Ovary (tissue), 7 donors: ENCODE measurements at regions not wholly inside any gene's neighbourhood (a gene's known extent, or its start where the extent isn't known, plus 50 kb on each side); places are given as distances from the start of the nearest gene placed in this dataset.

Source experiments
- DNase-seq, 5 donors: peaks; one replicate each; pipeline ENCODE4 v3.0.0-alpha.2; 2019 to 2020
- H3K27ac ChIP-seq, 2 donors: fragments of 200-600 bp; one replicate each; pipeline versions ENCODE4 v1.5.1 to v1.8.0; 2019 to 2022
- H3K27me3 ChIP-seq: fragments of 200-600 bp; one replicate; pipeline ENCODE4 v1.8.0; 2022
- H3K36me3 ChIP-seq: fragments of 200-600 bp; sonication (generic); one replicate; pipeline ENCODE4 v1.5.1; 2019
- H3K4me1 ChIP-seq: one replicate; pipeline ENCODE4 v1.8.1; 2013; ENCODE audit warnings: mild to moderate bottlenecking, moderate library complexity; ENCODE audit not compliant: insufficient read depth
- H3K4me3 ChIP-seq: fragments of 200-600 bp; sonication (generic); one replicate; pipeline ENCODE4 v1.5.1; 2017
- H3K9me3 ChIP-seq, 2 donors: fragments of 200-600 bp in 1 of 2; sonication (generic) in 1 of 2; one replicate each; pipeline versions ENCODE4 v1.5.1 to v1.8.1; 2013 to 2019; ENCODE audit warnings: mild to moderate bottlenecking in 1 of 2, moderate library complexity in 1 of 2
- CTCF ChIP-seq, 3 donors: fragments of 450-650 bp in 2 of 3; fragments of 200-600 bp in 1 of 3; IDR thresholded peaks; one replicate each; pipeline versions ENCODE4 v1.5.1 to v1.8.0; 2016 to 2022; ENCODE audit warnings: antibody characterized with exemption in 3 of 3, mild to moderate bottlenecking in 1 of 3
- EP300 ChIP-seq: sonication (generic); formaldehyde crosslinking; IDR thresholded peaks from one replicate; pipeline ENCODE4 v1.6.1; 2017; ENCODE audit warnings: antibody characterized with exemption
- POLR2A ChIP-seq: fragments of 450-650 bp; IDR thresholded peaks from one replicate; pipeline ENCODE4 v1.6.1; 2017; ENCODE audit warnings: antibody characterized with exemption, mild to moderate bottlenecking, moderate library complexity
- WGBS, 3 donors: extraction: QIAGEN DNeasy Blood & Tissue Kit in 1 of 3; methylation state at CpG; one replicate each; pipeline versions ENCODE4 v1.1.5 to v1.1.7; 2013 to 2017; 5-methylcytosine and 5-hydroxymethylcytosine counted together
- intact Hi-C, 4 donors: fragments of 100-400 bp; cut with DNase I; formaldehyde crosslinking; loops; one replicate each; pipeline versions ENCODE4 v1.11.0 to v1.15.1; 2022 to 2023
- donor health status: DM: no; HTN: no; CAD: no; lungs with moderate emphysema.
- donor health status: DM: no; HTN: no; CAD: no.
- donor health status: Bipolar disorder and iron deficiency.
- donor health status: DM: no; HTN: no; CAD: no.
- donor health status: DM: yes; HTN: yes; CAD: no.

GRCh38 chr5:98205691-98206461, 567.6 kb upstream of the RGMB start:
- Histone ChIP-seq H3K27me3 (no peaks in the 10 kb centered on the region), H3K36me3 (no peaks in the 10 kb centered on the region), H3K9me3 (no peaks in the 10 kb centered on the region), H3K4me1 (no peaks in the 10 kb centered on the region), H3K27ac (no peak overlapping the region), H3K4me3 (no peak overlapping the region)
- intact Hi-C loops, result no loop called here
- WGBS, 3 donors, result 44 to 57% (median 54%) methylated on average over 2 of the region's 2 CpGs
- no peak for TF ChIP-seq CTCF (IDR thresholded peaks at IDR 0.05)
- TF ChIP-seq POLR2A, result no peak
- TF ChIP-seq EP300, result no peak
- no peak for DNase-seq

- no peak overlapping the region for H3K4me3 ChIP-seq
- H3K4me1 ChIP-seq, result no peaks in the 10 kb centered on the region
- H3K27me3 ChIP-seq, result no peaks in the 10 kb centered on the region
- 36 to 42% (median 41%) methylated on average over 2 of the region's 2 CpGs for WGBS, 3 donors
- intact Hi-C loops, result no loop called here
- no peaks in the 10 kb centered on the region for H3K9me3 ChIP-seq
- TF ChIP-seq EP300, result no peak
- TF ChIP-seq CTCF (IDR thresholded peaks at IDR 0.05), result no peak
- no peak for TF ChIP-seq POLR2A
- no peak overlapping the region for H3K27ac ChIP-seq
- DNase-seq, result no peak
- no peaks in the 10 kb centered on the region for H3K36me3 ChIP-seq
These were observed 566.9 kb upstream of the RGMB start for GRCh38 chr5:98206566-98206965.

- Histone ChIP-seq H3K27ac (no peak overlapping the region), H3K4me1 (no peaks in the 10 kb centered on the region), H3K4me3 (no peak overlapping the region), H3K36me3 (no peaks in the 10 kb centered on the region), H3K9me3 (no peaks in the 10 kb centered on the region), H3K27me3 (no peaks in the 10 kb centered on the region)
- intact Hi-C loops, result no loop called here
- no peak for TF ChIP-seq CTCF (IDR thresholded peaks at IDR 0.05)
- no peak for TF ChIP-seq EP300
- TF ChIP-seq POLR2A, result no peak
- DNase-seq, result no peak
These were observed 564.0 kb upstream of the RGMB start for GRCh38 chr5:98209418-98209817.

GRCh38 chr5:98214240-98215051, 559.0 kb upstream of the RGMB start:
- intact Hi-C loops, result no loop called here
- WGBS, 3 donors, result 53 to 55% (median 53%) methylated on average over 7 of the region's 7 CpGs
- no peak for DNase-seq

More at GRCh38 chr5:98214240-98215051, 559.0 kb upstream of the RGMB start:
- no peaks in the 10 kb centered on the region for H3K36me3 ChIP-seq
- no peak overlapping the region for H3K27ac ChIP-seq
- H3K4me1 ChIP-seq, result peaks cover 2% of the 10 kb centered on the region
- no peak overlapping the region for H3K4me3 ChIP-seq
- TF ChIP-seq POLR2A (no peak), EP300 (no peak), CTCF (IDR thresholded peaks at IDR 0.05) (no peak)
- no peaks in the 10 kb centered on the region for H3K27me3 ChIP-seq
- H3K9me3 ChIP-seq, result no peaks in the 10 kb centered on the region
